Endothelial cell of umbilical vein (primary cell): ENCODE measurements at regions not wholly inside any gene's neighbourhood (a gene's known extent, or its start where the extent isn't known, plus 50 kb on each side); places are given as distances from the start of the nearest gene placed in this dataset.

Source experiments
- EZH2 ChIP-seq: IDR thresholded peaks from 2 replicates; pipeline ENCODE4 v1.6.1; 2012; ENCODE audit warnings: borderline replicate concordance, low read depth, mild to moderate bottlenecking, moderate library complexity, low read length, inconsistent platforms; ENCODE audit not compliant: severe bottlenecking
- FOS ChIP-seq: IDR thresholded peaks from 2 replicates; pipeline ENCODE4 v1.6.1; 2011; ENCODE audit warnings: mild to moderate bottlenecking, low read length, moderate library complexity, borderline replicate concordance; ENCODE audit not compliant: insufficient read depth
- GATA2 ChIP-seq: IDR thresholded peaks from 2 replicates; pipeline ENCODE4 v1.7.0; 2011; ENCODE audit warnings: low read depth, mild to moderate bottlenecking, moderate library complexity, mixed read lengths, low read length; ENCODE audit not compliant: insufficient read length, insufficient read depth
- JUN ChIP-seq: IDR thresholded peaks from 2 replicates; pipeline ENCODE4 v1.6.1; 2011; ENCODE audit warnings: borderline replicate concordance, low read depth; ENCODE audit not compliant: insufficient read length, insufficient read depth
- POLR2A ChIP-seq: IDR thresholded peaks from 2 replicates; pipeline ENCODE4 v1.6.1; 2012; ENCODE audit warnings: low read depth, mild to moderate bottlenecking, control low read depth, low read length
- POLR2AphosphoS5 ChIP-seq: IDR thresholded peaks from 2 replicates; pipeline ENCODE4 v1.6.1; 2012; ENCODE audit warnings: low read depth, mild to moderate bottlenecking, control low read depth, low read length, moderate library complexity; ENCODE audit not compliant: insufficient read depth
- TF ChIP-seq, protein P1 (sequence below), 2 donors: IDR thresholded peaks; 1 replicate in 1 of 2; 2 replicates in 1 of 2; pipeline ENCODE4 v1.5.1; 2011; ENCODE audit warnings: low read length in 2 of 2, mild to moderate bottlenecking in 2 of 2, moderate library complexity in 2 of 2, control low read depth in 1 of 2, inconsistent platforms in 1 of 2, low read depth in 1 of 2; ENCODE audit not compliant: insufficient read depth in 1 of 2; ENCODE audit errors: extremely low read depth in 1 of 2
- TF ChIP-seq, protein P2 (sequence below): IDR thresholded peaks from 2 replicates; pipeline ENCODE4 v1.6.1; 2011; ENCODE audit not compliant: insufficient read depth, insufficient read length

DNA sequence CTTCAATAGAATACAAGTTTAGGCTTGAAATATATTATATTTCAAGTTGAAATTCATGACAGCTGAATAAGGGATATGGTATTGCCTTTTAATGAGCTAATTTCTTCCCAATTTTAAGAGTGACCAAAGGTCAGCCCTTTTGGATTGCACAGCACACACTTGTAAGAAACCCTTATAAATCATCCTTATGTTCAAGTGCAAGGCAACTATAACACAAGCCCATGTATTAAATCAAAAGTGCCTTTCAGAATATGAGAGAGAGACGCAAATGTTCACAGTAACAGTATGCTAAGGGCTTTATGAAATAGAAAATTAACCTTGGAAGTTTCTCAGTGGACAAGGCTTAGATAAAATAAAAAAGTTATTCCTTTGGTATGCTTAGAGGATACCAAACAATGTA, 121.7 kb upstream of the PTPRK start:
- TF ChIP-seq, protein P1, sequence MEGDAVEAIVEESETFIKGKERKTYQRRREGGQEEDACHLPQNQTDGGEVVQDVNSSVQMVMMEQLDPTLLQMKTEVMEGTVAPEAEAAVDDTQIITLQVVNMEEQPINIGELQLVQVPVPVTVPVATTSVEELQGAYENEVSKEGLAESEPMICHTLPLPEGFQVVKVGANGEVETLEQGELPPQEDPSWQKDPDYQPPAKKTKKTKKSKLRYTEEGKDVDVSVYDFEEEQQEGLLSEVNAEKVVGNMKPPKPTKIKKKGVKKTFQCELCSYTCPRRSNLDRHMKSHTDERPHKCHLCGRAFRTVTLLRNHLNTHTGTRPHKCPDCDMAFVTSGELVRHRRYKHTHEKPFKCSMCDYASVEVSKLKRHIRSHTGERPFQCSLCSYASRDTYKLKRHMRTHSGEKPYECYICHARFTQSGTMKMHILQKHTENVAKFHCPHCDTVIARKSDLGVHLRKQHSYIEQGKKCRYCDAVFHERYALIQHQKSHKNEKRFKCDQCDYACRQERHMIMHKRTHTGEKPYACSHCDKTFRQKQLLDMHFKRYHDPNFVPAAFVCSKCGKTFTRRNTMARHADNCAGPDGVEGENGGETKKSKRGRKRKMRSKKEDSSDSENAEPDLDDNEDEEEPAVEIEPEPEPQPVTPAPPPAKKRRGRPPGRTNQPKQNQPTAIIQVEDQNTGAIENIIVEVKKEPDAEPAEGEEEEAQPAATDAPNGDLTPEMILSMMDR (IDR thresholded peaks at IDR 0.05; ENCODE audit: extremely low read depth in 1 of 2, insufficient read depth in 1 of 2, low read depth in 1 of 2, low read length in 2 of 2): no peak
- TF ChIP-seq, protein P2, sequence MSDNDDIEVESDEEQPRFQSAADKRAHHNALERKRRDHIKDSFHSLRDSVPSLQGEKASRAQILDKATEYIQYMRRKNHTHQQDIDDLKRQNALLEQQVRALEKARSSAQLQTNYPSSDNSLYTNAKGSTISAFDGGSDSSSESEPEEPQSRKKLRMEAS: no peak
- TF ChIP-seq POLR2A: no peak
- no peak for TF ChIP-seq POLR2AphosphoS5
- no peak for TF ChIP-seq JUN
- TF ChIP-seq EZH2: no peak
- no peak for TF ChIP-seq FOS
- TF ChIP-seq GATA2: no peak
